ENCODE measurements at regions not wholly inside any gene's neighbourhood (a gene's known extent, or its start where the extent isn't known, plus 50 kb on each side); places are given as distances from the start of the nearest gene placed in this dataset.

GRCh38 chr19:30204721-30205120 is 167.5 kb upstream of the ZNF536 start:
- Histone ChIP-seq H3K27ac (ENCODE audit: low read length) (no peak overlapping the region), H3K9ac (ENCODE audit: low read length in 2 of 2) (no peak overlapping the region)

GRCh38 chr19:30206187-30206586 is 166.0 kb upstream of the ZNF536 start:
- H3K27me3 ChIP-seq (ENCODE audit: control insufficient read depth in 1 of 2, insufficient read depth in 2 of 2, low read length in 2 of 2), result peaks cover 0 to 4% of the 10 kb centered on the region in 2 donors
- no peaks in the 10 kb centered on the region for H3K36me3 ChIP-seq (ENCODE audit: control insufficient read depth in 2 of 2, insufficient read depth in 2 of 2, low read length in 2 of 2)
- H3K9me3 ChIP-seq (ENCODE audit: control insufficient read depth in 2 of 2, low read length in 2 of 2), result peaks cover 3% of the 10 kb centered on the region in 2 donors
- no peak overlapping the region for H3K9ac ChIP-seq (ENCODE audit: low read length in 2 of 2)
- H3K4me1 ChIP-seq (ENCODE audit: control insufficient read depth, insufficient read depth, low read length), result no peaks in the 10 kb centered on the region
- no peak overlapping the region for H3K27ac ChIP-seq (ENCODE audit: low read length)
- no peak overlapping the region for H3K4me3 ChIP-seq (ENCODE audit: low read length in 2 of 2)

More at GRCh38 chr19:30204721-30205120, 167.5 kb upstream of the ZNF536 start:
- Histone ChIP-seq H3K27me3 (ENCODE audit: control insufficient read depth in 1 of 2, insufficient read depth in 2 of 2, low read length in 2 of 2) (peaks cover 0 to 4% of the 10 kb centered on the region in 2 donors), H3K9me3 (ENCODE audit: control insufficient read depth in 2 of 2, low read length in 2 of 2) (peaks cover 3% of the 10 kb centered on the region in 2 donors), H3K4me3 (ENCODE audit: low read length in 2 of 2) (no peak overlapping the region), H3K36me3 (ENCODE audit: control insufficient read depth in 2 of 2, insufficient read depth in 2 of 2, low read length in 2 of 2) (no peaks in the 10 kb centered on the region), H3K4me1 (ENCODE audit: control insufficient read depth, insufficient read depth, low read length) (no peaks in the 10 kb centered on the region)

- no peaks in the 10 kb centered on the region for H3K4me1 ChIP-seq (ENCODE audit: control insufficient read depth, insufficient read depth, low read length)
Measured at GRCh38 chr19:30207357-30207756, 164.8 kb upstream of the ZNF536 start.

GRCh38 chr19:30208436-30209060 is 163.6 kb upstream of the ZNF536 start:
- no peak overlapping the region for H3K9ac ChIP-seq (ENCODE audit: low read length in 2 of 2)
- no peak overlapping the region for H3K4me3 ChIP-seq (ENCODE audit: low read length in 2 of 2)
- peaks cover 0 to 4% of the 10 kb centered on the region in 2 donors for H3K27me3 ChIP-seq (ENCODE audit: control insufficient read depth in 1 of 2, insufficient read depth in 2 of 2, low read length in 2 of 2)
- H3K27ac ChIP-seq (ENCODE audit: low read length), result no peak overlapping the region
- H3K4me1 ChIP-seq (ENCODE audit: control insufficient read depth, insufficient read depth, low read length), result no peaks in the 10 kb centered on the region
- H3K9me3 ChIP-seq (ENCODE audit: control insufficient read depth in 2 of 2, low read length in 2 of 2), result peaks cover 3% of the 10 kb centered on the region in 2 donors
- H3K36me3 ChIP-seq (ENCODE audit: control insufficient read depth in 2 of 2, insufficient read depth in 2 of 2, low read length in 2 of 2), result no peaks in the 10 kb centered on the region

More at GRCh38 chr19:30207357-30207756, 164.8 kb upstream of the ZNF536 start:
- Histone ChIP-seq H3K9me3 (ENCODE audit: control insufficient read depth in 2 of 2, low read length in 2 of 2) (peaks cover 3% of the 10 kb centered on the region in 2 donors), H3K27me3 (ENCODE audit: control insufficient read depth in 1 of 2, insufficient read depth in 2 of 2, low read length in 2 of 2) (peaks cover 0 to 4% of the 10 kb centered on the region in 2 donors), H3K4me3 (ENCODE audit: low read length in 2 of 2) (no peak overlapping the region), H3K9ac (ENCODE audit: low read length in 2 of 2) (no peak overlapping the region), H3K36me3 (ENCODE audit: control insufficient read depth in 2 of 2, insufficient read depth in 2 of 2, low read length in 2 of 2) (no peaks in the 10 kb centered on the region), H3K27ac (ENCODE audit: low read length) (no peak overlapping the region)

- no peak overlapping the region for H3K9ac ChIP-seq (ENCODE audit: low read length in 2 of 2)
- H3K27me3 ChIP-seq (ENCODE audit: control insufficient read depth in 1 of 2, insufficient read depth in 2 of 2, low read length in 2 of 2), result peaks cover 0 to 8% of the 10 kb centered on the region in 2 donors
- H3K4me1 ChIP-seq (ENCODE audit: control insufficient read depth, insufficient read depth, low read length), result no peaks in the 10 kb centered on the region
- peaks cover 3% of the 10 kb centered on the region in 2 donors for H3K9me3 ChIP-seq (ENCODE audit: control insufficient read depth in 2 of 2, low read length in 2 of 2)
- no peaks in the 10 kb centered on the region for H3K36me3 ChIP-seq (ENCODE audit: control insufficient read depth in 2 of 2, insufficient read depth in 2 of 2, low read length in 2 of 2)
- no peak overlapping the region for H3K27ac ChIP-seq (ENCODE audit: low read length)
- no peak overlapping the region for H3K4me3 ChIP-seq (ENCODE audit: low read length in 2 of 2)
Measured at GRCh38 chr19:30209617-30210600, 162.3 kb upstream of the ZNF536 start.

- no peaks in the 10 kb centered on the region for H3K4me1 ChIP-seq (ENCODE audit: control insufficient read depth, insufficient read depth, low read length)
- no peaks in the 10 kb centered on the region for H3K36me3 ChIP-seq (ENCODE audit: control insufficient read depth in 2 of 2, insufficient read depth in 2 of 2, low read length in 2 of 2)
- H3K4me3 ChIP-seq (ENCODE audit: low read length in 2 of 2), result no peak overlapping the region
- peaks cover 0 to 8% of the 10 kb centered on the region in 2 donors for H3K27me3 ChIP-seq (ENCODE audit: control insufficient read depth in 1 of 2, insufficient read depth in 2 of 2, low read length in 2 of 2)
- H3K27ac ChIP-seq (ENCODE audit: low read length), result no peak overlapping the region
- no peaks in the 10 kb centered on the region for H3K9me3 ChIP-seq (ENCODE audit: control insufficient read depth in 2 of 2, low read length in 2 of 2)
- no peak overlapping the region for H3K9ac ChIP-seq (ENCODE audit: low read length in 2 of 2)
Measured at GRCh38 chr19:30212574-30212973, 159.6 kb upstream of the ZNF536 start.

- H3K4me1 ChIP-seq (ENCODE audit: control insufficient read depth, insufficient read depth, low read length), result no peaks in the 10 kb centered on the region
- H3K9me3 ChIP-seq (ENCODE audit: control insufficient read depth in 2 of 2, low read length in 2 of 2), result no peaks in the 10 kb centered on the region
- peaks cover 3 to 6% of the 10 kb centered on the region in 2 donors for H3K27me3 ChIP-seq (ENCODE audit: control insufficient read depth in 1 of 2, insufficient read depth in 2 of 2, low read length in 2 of 2)
Measured at GRCh38 chr19:30214651-30215051, 157.5 kb upstream of the ZNF536 start.

GRCh38 chr19:30215248-30215647 is 156.9 kb upstream of the ZNF536 start:
- Histone ChIP-seq H3K9ac (ENCODE audit: low read length in 2 of 2) (no peak overlapping the region), H3K9me3 (ENCODE audit: control insufficient read depth in 2 of 2, low read length in 2 of 2) (no peaks in the 10 kb centered on the region), H3K4me1 (ENCODE audit: control insufficient read depth, insufficient read depth, low read length) (no peaks in the 10 kb centered on the region), H3K27me3 (ENCODE audit: control insufficient read depth in 1 of 2, insufficient read depth in 2 of 2, low read length in 2 of 2) (peaks cover 3 to 10% of the 10 kb centered on the region in 2 donors), H3K27ac (ENCODE audit: low read length) (no peak overlapping the region), H3K36me3 (ENCODE audit: control insufficient read depth in 2 of 2, insufficient read depth in 2 of 2, low read length in 2 of 2) (no peaks in the 10 kb centered on the region), H3K4me3 (ENCODE audit: low read length in 2 of 2) (no peak overlapping the region)

More at GRCh38 chr19:30214651-30215051, 157.5 kb upstream of the ZNF536 start:
- Histone ChIP-seq H3K4me3 (ENCODE audit: low read length in 2 of 2) (no peak overlapping the region), H3K36me3 (ENCODE audit: control insufficient read depth in 2 of 2, insufficient read depth in 2 of 2, low read length in 2 of 2) (no peaks in the 10 kb centered on the region), H3K27ac (ENCODE audit: low read length) (no peak overlapping the region), H3K9ac (ENCODE audit: low read length in 2 of 2) (no peak overlapping the region)

- no peaks in the 10 kb centered on the region for H3K36me3 ChIP-seq (ENCODE audit: control insufficient read depth in 2 of 2, insufficient read depth in 2 of 2, low read length in 2 of 2)
- H3K9ac ChIP-seq (ENCODE audit: low read length in 2 of 2), result no peak overlapping the region
- peaks cover 3 to 15% of the 10 kb centered on the region in 2 donors for H3K27me3 ChIP-seq (ENCODE audit: control insufficient read depth in 1 of 2, insufficient read depth in 2 of 2, low read length in 2 of 2)
- H3K9me3 ChIP-seq (ENCODE audit: control insufficient read depth in 2 of 2, low read length in 2 of 2), result no peaks in the 10 kb centered on the region
- no peak overlapping the region for H3K4me3 ChIP-seq (ENCODE audit: low read length in 2 of 2)
- no peak overlapping the region for H3K27ac ChIP-seq (ENCODE audit: low read length)
- H3K4me1 ChIP-seq (ENCODE audit: control insufficient read depth, insufficient read depth, low read length), result no peaks in the 10 kb centered on the region
Measured at GRCh38 chr19:30216453-30216852, 155.7 kb upstream of the ZNF536 start.

GRCh38 chr19:30217461-30217860 is 154.7 kb upstream of the ZNF536 start:
- no peak overlapping the region for H3K9ac ChIP-seq (ENCODE audit: low read length in 2 of 2)
- H3K9me3 ChIP-seq (ENCODE audit: control insufficient read depth in 2 of 2, low read length in 2 of 2), result no peaks in the 10 kb centered on the region
- H3K4me1 ChIP-seq (ENCODE audit: control insufficient read depth, insufficient read depth, low read length), result no peaks in the 10 kb centered on the region
- H3K36me3 ChIP-seq (ENCODE audit: control insufficient read depth in 2 of 2, insufficient read depth in 2 of 2, low read length in 2 of 2), result no peaks in the 10 kb centered on the region
- H3K4me3 ChIP-seq (ENCODE audit: low read length in 2 of 2), result no peak overlapping the region
- H3K27ac ChIP-seq (ENCODE audit: low read length), result no peak overlapping the region
- H3K27me3 ChIP-seq (ENCODE audit: control insufficient read depth in 1 of 2, insufficient read depth in 2 of 2, low read length in 2 of 2), result peaks cover 8 to 19% of the 10 kb centered on the region in 2 donors

All from stomach smooth muscle (tissue), 2 donors.